Ascending aorta (tissue), 2 donors: ENCODE measurements at regions not wholly inside any gene's neighbourhood (a gene's known extent, or its start where the extent isn't known, plus 50 kb on each side); places are given as distances from the start of the nearest gene placed in this dataset.

Experiments
- DNase-seq, 2 donors: peaks; one replicate each; pipeline ENCODE4 v3.0.0-alpha.2; 2019; ENCODE audit warnings: low spot score in 2 of 2
- H3K27ac ChIP-seq, 2 donors: fragments of 200-600 bp; sonication (generic); one replicate each; pipeline ENCODE4 v1.5.1; 2016 to 2017; ENCODE audit warnings: mild to moderate bottlenecking in 1 of 2
- H3K27me3 ChIP-seq: fragments of 200-600 bp; sonication (generic); one replicate; pipeline ENCODE4 v1.5.1; 2017
- H3K36me3 ChIP-seq, 2 donors: fragments of 200-600 bp; sonication (generic); one replicate each; pipeline ENCODE4 v1.5.1; 2016
- H3K4me1 ChIP-seq, 2 donors: fragments of 200-600 bp; sonication (generic); one replicate each; pipeline ENCODE4 v1.5.1; 2016 to 2017; ENCODE audit warnings: mild to moderate bottlenecking in 1 of 2
- H3K4me3 ChIP-seq, 2 donors: fragments of 200-600 bp; sonication (generic); one replicate each; pipeline ENCODE4 v1.5.1; 2016 to 2017; ENCODE audit warnings: mild to moderate bottlenecking in 1 of 2
- H3K9me3 ChIP-seq, 2 donors: fragments of 200-600 bp; sonication (generic); one replicate each; pipeline ENCODE4 v1.5.1; 2016
- intact Hi-C: fragments of 100-400 bp; cut with DNase I; formaldehyde crosslinking; loops from one replicate; pipeline ENCODE4 v1.15.1; 2023
- TF ChIP-seq, protein P1 (sequence below), 3 experiments: fragments of 200-600 bp in 2 of 3; fragments of 450-650 bp in 1 of 3; sonication (generic) in 2 of 3; IDR thresholded peaks; one replicate each; pipeline ENCODE4 v1.5.1; 2016 to 2019; ENCODE audit warnings: antibody characterized with exemption in 3 of 3, mild to moderate bottlenecking in 1 of 3, moderate library complexity in 1 of 3

DNA sequence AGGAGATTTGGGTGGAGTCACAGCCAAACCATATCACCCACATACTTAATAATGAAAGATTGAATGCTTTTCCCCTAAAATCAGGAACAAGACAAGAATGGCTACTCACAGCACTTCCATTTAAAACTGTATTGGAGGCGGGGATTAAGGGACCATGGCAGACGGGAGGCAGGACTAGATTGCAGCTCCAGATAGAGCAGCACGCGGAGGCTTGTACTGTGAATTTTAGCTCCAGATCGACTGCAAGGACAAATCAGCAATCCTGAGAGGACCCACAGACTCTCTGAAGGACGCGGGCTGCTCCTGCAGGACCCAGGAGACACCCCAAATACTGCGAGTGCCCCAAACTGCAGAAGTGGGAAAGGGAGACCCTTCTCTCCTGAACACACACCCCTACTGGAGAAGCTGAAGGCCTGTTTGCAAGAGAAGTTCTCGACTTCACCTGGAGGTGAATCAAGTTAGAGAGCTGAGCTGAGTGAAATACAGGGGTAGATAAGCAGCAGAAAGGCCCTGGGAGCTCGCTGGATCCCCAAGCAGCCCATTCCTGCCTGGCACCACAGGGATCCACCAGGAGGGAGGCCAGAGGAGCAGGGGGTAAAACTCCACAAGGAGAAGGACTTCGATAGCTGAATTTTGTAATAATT is 207.4 kb upstream of the INTU start:
- Histone ChIP-seq H3K4me1 (no peaks in the 10 kb centered on the region), H3K9me3 (no peaks in the 10 kb centered on the region), H3K27me3 (no peaks in the 10 kb centered on the region), H3K27ac (no peak overlapping the region), H3K36me3 (no peaks in the 10 kb centered on the region), H3K4me3 (no peak overlapping the region)
- TF ChIP-seq, protein P1, sequence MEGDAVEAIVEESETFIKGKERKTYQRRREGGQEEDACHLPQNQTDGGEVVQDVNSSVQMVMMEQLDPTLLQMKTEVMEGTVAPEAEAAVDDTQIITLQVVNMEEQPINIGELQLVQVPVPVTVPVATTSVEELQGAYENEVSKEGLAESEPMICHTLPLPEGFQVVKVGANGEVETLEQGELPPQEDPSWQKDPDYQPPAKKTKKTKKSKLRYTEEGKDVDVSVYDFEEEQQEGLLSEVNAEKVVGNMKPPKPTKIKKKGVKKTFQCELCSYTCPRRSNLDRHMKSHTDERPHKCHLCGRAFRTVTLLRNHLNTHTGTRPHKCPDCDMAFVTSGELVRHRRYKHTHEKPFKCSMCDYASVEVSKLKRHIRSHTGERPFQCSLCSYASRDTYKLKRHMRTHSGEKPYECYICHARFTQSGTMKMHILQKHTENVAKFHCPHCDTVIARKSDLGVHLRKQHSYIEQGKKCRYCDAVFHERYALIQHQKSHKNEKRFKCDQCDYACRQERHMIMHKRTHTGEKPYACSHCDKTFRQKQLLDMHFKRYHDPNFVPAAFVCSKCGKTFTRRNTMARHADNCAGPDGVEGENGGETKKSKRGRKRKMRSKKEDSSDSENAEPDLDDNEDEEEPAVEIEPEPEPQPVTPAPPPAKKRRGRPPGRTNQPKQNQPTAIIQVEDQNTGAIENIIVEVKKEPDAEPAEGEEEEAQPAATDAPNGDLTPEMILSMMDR (IDR thresholded peaks at IDR 0.05), result no peak
- no peak for DNase-seq
- intact Hi-C loops, result no loop called here

DNA sequence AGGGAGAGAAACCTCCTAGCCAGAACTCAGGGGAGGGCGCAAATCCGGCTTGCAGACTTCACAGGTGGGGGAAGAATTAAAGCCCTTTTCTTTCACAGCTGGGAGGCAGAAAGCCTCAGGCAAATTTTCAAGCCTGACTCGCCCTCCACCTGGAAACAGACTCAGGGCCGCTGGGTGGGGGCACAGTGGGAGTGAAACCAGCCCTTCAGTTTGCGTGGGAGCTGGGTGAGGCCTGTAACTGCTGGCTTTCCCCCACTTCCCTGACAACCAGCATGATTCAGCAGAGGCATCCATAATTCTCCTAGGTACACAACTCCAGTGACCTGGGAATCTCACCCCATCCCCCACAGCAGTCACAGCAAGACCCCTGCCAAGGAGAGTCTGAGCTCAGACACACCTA is 206.9 kb upstream of the INTU start:
- H3K27me3 ChIP-seq, result no peaks in the 10 kb centered on the region
- no peak overlapping the region for H3K4me3 ChIP-seq
- H3K36me3 ChIP-seq, result no peaks in the 10 kb centered on the region
- H3K4me1 ChIP-seq, result no peaks in the 10 kb centered on the region
- intact Hi-C loops, result no loop called here
- no peak overlapping the region for H3K27ac ChIP-seq
- DNase-seq, result no peak
- TF ChIP-seq, protein P1 (IDR thresholded peaks at IDR 0.05), result no peak
- H3K9me3 ChIP-seq, result no peaks in the 10 kb centered on the region

DNA sequence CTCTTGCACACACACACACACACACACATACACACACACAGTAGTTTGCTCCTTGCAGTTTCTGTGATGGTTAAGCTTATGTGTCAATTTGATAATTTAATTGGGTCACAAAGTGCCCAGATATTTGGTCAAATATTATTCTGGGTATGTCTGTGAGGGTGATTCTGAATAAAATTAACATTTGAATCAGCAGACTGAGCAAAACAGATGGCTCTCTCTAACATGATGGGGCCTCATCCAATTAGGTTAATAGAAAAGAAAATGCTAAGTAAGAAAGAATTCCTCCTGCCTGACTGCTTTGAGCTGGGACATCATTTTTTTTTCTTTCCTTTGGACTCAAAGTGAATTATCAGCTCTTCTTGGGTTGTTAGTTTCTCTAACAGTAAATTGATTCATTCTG is 191.2 kb upstream of the INTU start:
- Histone ChIP-seq H3K4me1 (no peaks in the 10 kb centered on the region), H3K4me3 (no peak overlapping the region), H3K27me3 (no peaks in the 10 kb centered on the region), H3K9me3 (no peaks in the 10 kb centered on the region), H3K27ac (no peak overlapping the region), H3K36me3 (no peaks in the 10 kb centered on the region)
- TF ChIP-seq, protein P1 (IDR thresholded peaks at IDR 0.05), result no peak
- intact Hi-C loops, result no loop called here
- DNase-seq, result no peak

DNA sequence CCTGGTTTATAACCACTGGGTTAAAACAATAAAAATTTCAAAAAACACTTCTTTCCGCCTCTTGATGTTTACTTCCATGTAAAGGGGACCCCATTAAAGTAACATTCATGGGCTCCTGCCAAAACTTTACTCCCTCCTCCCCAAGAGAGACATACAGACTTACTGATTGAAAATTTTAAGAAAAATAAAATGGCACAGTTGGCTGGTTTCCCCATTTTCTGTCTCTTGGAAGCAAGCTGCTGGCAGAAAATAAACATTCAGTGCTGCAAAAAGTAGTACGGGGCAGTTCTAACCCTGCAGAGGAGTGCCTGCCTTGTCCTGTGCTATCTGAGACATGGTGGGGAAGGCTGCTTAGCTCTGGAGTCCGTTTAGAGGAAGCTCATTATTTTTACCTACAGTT is 187.3 kb upstream of the INTU start:
- TF ChIP-seq, protein P1 (IDR thresholded peaks at IDR 0.05), result no peak
- H3K9me3 ChIP-seq, result no peaks in the 10 kb centered on the region
- H3K27me3 ChIP-seq, result no peaks in the 10 kb centered on the region
- H3K4me1 ChIP-seq, result no peaks in the 10 kb centered on the region
- no peak overlapping the region for H3K4me3 ChIP-seq
- no peak overlapping the region for H3K27ac ChIP-seq
- no peaks in the 10 kb centered on the region for H3K36me3 ChIP-seq
- intact Hi-C loops, result no loop called here
- no peak for DNase-seq

DNA sequence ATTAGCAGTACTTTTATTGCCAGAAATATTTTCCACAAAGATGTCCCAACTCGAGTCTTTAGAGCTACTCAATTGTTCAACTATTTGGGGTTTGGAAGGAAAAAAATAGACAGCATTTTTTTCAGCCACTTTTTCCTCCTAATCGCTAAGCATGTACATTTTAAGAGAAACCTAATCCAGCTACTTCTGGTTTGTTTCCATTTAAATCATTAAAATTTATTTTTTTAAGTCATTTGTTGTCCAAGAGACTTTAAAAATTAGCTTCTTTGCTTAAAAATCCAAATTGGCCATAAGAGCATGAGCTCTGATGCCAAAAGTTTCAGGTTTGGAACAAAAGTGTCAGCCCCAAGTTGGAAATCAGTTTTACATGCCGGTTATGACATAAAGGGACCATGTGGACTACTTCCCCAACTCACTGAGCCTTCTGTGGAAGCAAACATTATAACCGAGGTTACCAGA is 186.3 kb upstream of the INTU start:
- H3K9me3 ChIP-seq, result no peaks in the 10 kb centered on the region
- H3K4me1 ChIP-seq, result no peaks in the 10 kb centered on the region
- H3K4me3 ChIP-seq, result no peak overlapping the region
- no peak overlapping the region for H3K27ac ChIP-seq
- intact Hi-C loops, result no loop called here
- H3K27me3 ChIP-seq, result no peaks in the 10 kb centered on the region
- no peak for DNase-seq
- H3K36me3 ChIP-seq, result no peaks in the 10 kb centered on the region
- TF ChIP-seq, protein P1 (IDR thresholded peaks at IDR 0.05), result no peak

DNA sequence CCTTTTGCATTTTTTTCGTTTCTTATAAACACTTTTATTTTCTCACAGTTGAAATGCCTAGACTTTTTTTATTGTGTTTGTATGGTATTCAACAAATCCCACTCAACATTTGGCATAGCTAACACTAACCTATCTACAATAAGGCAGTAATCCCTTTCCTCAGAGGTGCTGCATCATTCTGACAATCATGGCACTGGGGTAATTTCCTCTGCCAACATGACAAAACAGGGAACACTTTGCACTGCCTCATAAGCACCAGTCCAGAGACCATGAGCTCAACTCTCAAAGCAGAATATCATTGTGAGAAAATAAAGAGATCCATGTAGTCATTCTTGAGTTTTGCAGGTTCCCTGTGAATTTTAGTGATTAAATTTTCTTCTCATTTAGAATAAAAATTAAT is 183.8 kb upstream of the INTU start:
- H3K27me3 ChIP-seq, result no peaks in the 10 kb centered on the region
- no peaks in the 10 kb centered on the region for H3K4me1 ChIP-seq
- H3K4me3 ChIP-seq, result no peak overlapping the region
- intact Hi-C loops, result no loop called here
- TF ChIP-seq, protein P1 (IDR thresholded peaks at IDR 0.05), result no peak
- no peak for DNase-seq
- H3K9me3 ChIP-seq, result no peaks in the 10 kb centered on the region
- H3K27ac ChIP-seq, result no peak overlapping the region
- H3K36me3 ChIP-seq, result no peaks in the 10 kb centered on the region
